ENCODE measurements at regions not wholly inside any gene's neighbourhood (a gene's known extent, or its start where the extent isn't known, plus 50 kb on each side); places are given as distances from the start of the nearest gene placed in this dataset.

GRCh38 chr7:29619848-29620555 is 56.4 kb downstream of the PRR15 start:
- TF ChIP-seq RFX5 (IDR thresholded peaks at IDR 0.05; ENCODE audit: low read depth, low read length) (no peak), MAFK (IDR thresholded peaks at IDR 0.05; ENCODE audit: low read depth, low read length) (no peak), SMC3 (IDR thresholded peaks at IDR 0.05; ENCODE audit: low read depth, low read length) (no peak), RAD21 (IDR thresholded peaks at IDR 0.05; ENCODE audit: low read length) (no peak), CTCF (conservative IDR thresholded peaks at IDR 0.05; ENCODE audit: low read depth, low read length) (no peak), POLR2A (IDR thresholded peaks at IDR 0.05; ENCODE audit: low read depth, low read length) (no peak)
